ENCODE measurements at regions not wholly inside any gene's neighbourhood (a gene's known extent, or its start where the extent isn't known, plus 50 kb on each side); places are given as distances from the start of the nearest gene placed in this dataset.
"Not testable (repeated sequence)": the region's sequence is repeated elsewhere in the genome, so short reads cannot be mapped to it uniquely, and the experiment has no call there.

- Histone ChIP-seq H3K27ac (ENCODE audit: low read length) (no peak overlapping the region), H4K20me1 (ENCODE audit: insufficient read depth, low read length) (no peaks in the 10 kb centered on the region), H3K9ac (ENCODE audit: low read length) (no peak overlapping the region), H3K27me3 (ENCODE audit: low read depth, low read length) (no peaks in the 10 kb centered on the region), H2AFZ (ENCODE audit: low read depth, low read length) (no peak overlapping the region), H3K4me2 (ENCODE audit: low read length) (no peak overlapping the region), H3K79me2 (ENCODE audit: low read length) (no peaks in the 10 kb centered on the region), H3K9me3 (ENCODE audit: insufficient read depth, low read length) (no peaks in the 10 kb centered on the region), H3K4me3 (ENCODE audit: low read length) (no peak overlapping the region), H3K36me3 (replicated peaks; ENCODE audit: low read depth, low read length) (no peaks in the 10 kb centered on the region), H3K4me1 (ENCODE audit: low read length) (no peaks in the 10 kb centered on the region)
- TF ChIP-seq, protein P1, sequence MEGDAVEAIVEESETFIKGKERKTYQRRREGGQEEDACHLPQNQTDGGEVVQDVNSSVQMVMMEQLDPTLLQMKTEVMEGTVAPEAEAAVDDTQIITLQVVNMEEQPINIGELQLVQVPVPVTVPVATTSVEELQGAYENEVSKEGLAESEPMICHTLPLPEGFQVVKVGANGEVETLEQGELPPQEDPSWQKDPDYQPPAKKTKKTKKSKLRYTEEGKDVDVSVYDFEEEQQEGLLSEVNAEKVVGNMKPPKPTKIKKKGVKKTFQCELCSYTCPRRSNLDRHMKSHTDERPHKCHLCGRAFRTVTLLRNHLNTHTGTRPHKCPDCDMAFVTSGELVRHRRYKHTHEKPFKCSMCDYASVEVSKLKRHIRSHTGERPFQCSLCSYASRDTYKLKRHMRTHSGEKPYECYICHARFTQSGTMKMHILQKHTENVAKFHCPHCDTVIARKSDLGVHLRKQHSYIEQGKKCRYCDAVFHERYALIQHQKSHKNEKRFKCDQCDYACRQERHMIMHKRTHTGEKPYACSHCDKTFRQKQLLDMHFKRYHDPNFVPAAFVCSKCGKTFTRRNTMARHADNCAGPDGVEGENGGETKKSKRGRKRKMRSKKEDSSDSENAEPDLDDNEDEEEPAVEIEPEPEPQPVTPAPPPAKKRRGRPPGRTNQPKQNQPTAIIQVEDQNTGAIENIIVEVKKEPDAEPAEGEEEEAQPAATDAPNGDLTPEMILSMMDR (IDR thresholded peaks at IDR 0.05; ENCODE audit: low read depth, low read length) = no peak
Observed at GRCh38 chr14:44609201-44609600, 102.1 kb upstream of the FSCB start.

DNA sequence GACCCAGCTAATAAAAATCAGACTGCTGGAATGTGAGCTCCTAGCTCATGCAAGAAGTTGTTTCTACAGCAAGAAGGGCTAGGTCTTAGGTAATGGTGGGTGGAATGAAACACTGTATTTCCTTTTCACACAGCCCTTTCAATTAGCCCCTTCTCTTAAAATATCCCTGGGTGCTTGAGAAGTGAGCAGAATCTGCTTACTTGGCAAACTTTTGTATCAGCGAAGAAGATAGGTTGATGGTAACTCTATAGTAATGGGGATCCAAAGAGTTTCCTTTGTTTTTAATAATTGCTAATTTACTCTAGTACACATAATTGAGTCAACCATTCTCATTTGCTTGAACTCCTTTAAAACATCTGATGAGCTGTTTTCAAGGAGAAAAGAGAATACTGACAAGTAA is 100.6 kb upstream of the FSCB start:
- H3K27me3 ChIP-seq (ENCODE audit: low read depth, low read length) = no peaks in the 10 kb centered on the region
- no peaks in the 10 kb centered on the region for H3K79me2 ChIP-seq (ENCODE audit: low read length)
- H4K20me1 ChIP-seq (ENCODE audit: insufficient read depth, low read length) = no peaks in the 10 kb centered on the region

GRCh38 chr14:44606576-44606975 is 99.5 kb upstream of the FSCB start:
- Histone ChIP-seq H3K4me1 (ENCODE audit: low read length) (no peaks in the 10 kb centered on the region), H3K27ac (ENCODE audit: low read length) (no peak overlapping the region), H2AFZ (ENCODE audit: low read depth, low read length) (no peak overlapping the region), H3K36me3 (replicated peaks; ENCODE audit: low read depth, low read length) (no peaks in the 10 kb centered on the region), H3K4me2 (ENCODE audit: low read length) (no peak overlapping the region), H3K27me3 (ENCODE audit: low read depth, low read length) (no peaks in the 10 kb centered on the region), H3K4me3 (ENCODE audit: low read length) (no peak overlapping the region), H3K79me2 (ENCODE audit: low read length) (no peaks in the 10 kb centered on the region), H4K20me1 (ENCODE audit: insufficient read depth, low read length) (no peaks in the 10 kb centered on the region), H3K9me3 (ENCODE audit: insufficient read depth, low read length) (no peaks in the 10 kb centered on the region), H3K9ac (ENCODE audit: low read length) (no peak overlapping the region)
- TF ChIP-seq EZH2phosphoT487 (IDR thresholded peaks at IDR 0.05; ENCODE audit: low read depth) = no peak
- TF ChIP-seq, protein P1 (IDR thresholded peaks at IDR 0.05; ENCODE audit: low read depth, low read length) = no peak

More for the DNA sequence above, 100.6 kb upstream of the FSCB start:
- Histone ChIP-seq H3K27ac (ENCODE audit: low read length) (no peak overlapping the region), H3K9me3 (ENCODE audit: insufficient read depth, low read length) (no peaks in the 10 kb centered on the region), H3K36me3 (replicated peaks; ENCODE audit: low read depth, low read length) (no peaks in the 10 kb centered on the region), H2AFZ (ENCODE audit: low read depth, low read length) (no peak overlapping the region), H3K4me3 (ENCODE audit: low read length) (no peak overlapping the region), H3K4me2 (ENCODE audit: low read length) (no peak overlapping the region), H3K9ac (ENCODE audit: low read length) (no peak overlapping the region), H3K4me1 (ENCODE audit: low read length) (no peaks in the 10 kb centered on the region)
- TF ChIP-seq EZH2phosphoT487 (IDR thresholded peaks at IDR 0.05; ENCODE audit: low read depth) = no peak
- TF ChIP-seq, protein P1 (IDR thresholded peaks at IDR 0.05; ENCODE audit: low read depth, low read length) = no peak

DNA sequence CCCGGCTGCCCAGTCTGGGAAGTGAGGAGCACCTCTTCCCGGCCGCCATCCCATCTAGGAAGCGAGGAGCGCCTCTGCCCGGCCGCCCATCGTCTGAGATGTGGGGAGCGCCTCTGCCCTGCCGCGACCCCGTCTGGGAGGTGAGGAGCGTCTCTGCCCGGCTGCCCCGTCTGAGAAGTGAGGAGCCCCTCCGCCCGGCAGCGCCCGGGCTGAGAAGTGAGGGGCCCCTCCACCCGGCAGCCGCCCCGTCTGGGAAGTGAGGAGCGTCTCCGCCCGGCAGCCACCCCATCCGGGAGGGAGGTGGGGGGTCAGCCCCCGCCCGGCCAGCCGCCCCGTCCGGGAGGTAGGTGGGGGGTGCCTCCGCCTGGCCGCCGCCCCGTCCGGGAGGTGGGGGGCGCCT is 94.2 kb upstream of the FSCB start:
- not testable (repeated sequence) for H2AFZ ChIP-seq (ENCODE audit: low read depth, low read length)

DNA sequence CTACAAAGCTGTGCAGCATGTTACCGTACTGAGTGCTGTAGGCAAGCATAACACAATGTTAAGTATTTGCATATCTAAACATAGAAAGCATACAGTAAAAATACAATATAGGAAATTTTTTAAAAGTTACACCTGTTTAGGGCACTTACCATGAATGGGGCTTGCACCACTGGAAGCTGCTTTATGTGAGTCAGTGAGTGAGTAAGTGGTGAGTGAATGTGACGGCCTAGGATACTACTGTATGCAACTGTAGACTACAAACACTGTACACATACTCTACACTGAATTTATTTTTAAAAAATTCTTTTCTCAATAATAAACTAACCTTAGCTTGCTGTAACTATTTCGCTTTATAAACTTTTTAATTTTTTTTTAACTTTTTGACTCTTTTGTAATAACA is 82.1 kb upstream of the FSCB start:
- no peak overlapping the region for H3K4me2 ChIP-seq (ENCODE audit: low read length)
- no peak overlapping the region for H2AFZ ChIP-seq (ENCODE audit: low read depth, low read length)
- TF ChIP-seq, protein P1 (IDR thresholded peaks at IDR 0.05; ENCODE audit: low read depth, low read length) = no peak
- no peak for TF ChIP-seq EZH2phosphoT487 (IDR thresholded peaks at IDR 0.05; ENCODE audit: low read depth)
- no peak overlapping the region for H3K27ac ChIP-seq (ENCODE audit: low read length)
- no peak overlapping the region for H3K9ac ChIP-seq (ENCODE audit: low read length)
- no peaks in the 10 kb centered on the region for H3K4me1 ChIP-seq (ENCODE audit: low read length)
- H3K27me3 ChIP-seq (ENCODE audit: low read depth, low read length) = no peaks in the 10 kb centered on the region
- H3K36me3 ChIP-seq (replicated peaks; ENCODE audit: low read depth, low read length) = no peaks in the 10 kb centered on the region
- no peaks in the 10 kb centered on the region for H3K79me2 ChIP-seq (ENCODE audit: low read length)
- H3K9me3 ChIP-seq (ENCODE audit: insufficient read depth, low read length) = no peaks in the 10 kb centered on the region
- H4K20me1 ChIP-seq (ENCODE audit: insufficient read depth, low read length) = no peaks in the 10 kb centered on the region
- no peak overlapping the region for H3K4me3 ChIP-seq (ENCODE audit: low read length)

More for the DNA sequence above, 94.2 kb upstream of the FSCB start:
- H3K79me2 ChIP-seq (ENCODE audit: low read length); H3K4me3 ChIP-seq (ENCODE audit: low read length); H3K27ac ChIP-seq (ENCODE audit: low read length); H3K9ac ChIP-seq (ENCODE audit: low read length); H3K27me3 ChIP-seq (ENCODE audit: low read depth, low read length); H3K9me3 ChIP-seq (ENCODE audit: insufficient read depth, low read length); H4K20me1 ChIP-seq (ENCODE audit: insufficient read depth, low read length); H3K36me3 ChIP-seq (replicated peaks; ENCODE audit: low read depth, low read length); H3K4me2 ChIP-seq (ENCODE audit: low read length); H3K4me1 ChIP-seq (ENCODE audit: low read length): not testable (repeated sequence)
